K562 (cell line): ENCODE measurements at regions not wholly inside any gene's neighbourhood (a gene's known extent, or its start where the extent isn't known, plus 50 kb on each side); places are given as distances from the start of the nearest gene placed in this dataset.

Source experiments
- ATAC-seq: fragments of 200-7000 bp; cut with Tn5 transposase; 3 replicates; pipeline ENCODE4 v1.9.1; 2020; ENCODE audit warnings: moderate library complexity
- BruUV-seq: library from RNA; stranded (reverse); fragments of 400-500 nt; replicated peaks from 2 replicates; lab custom pipeline; 2021; lab: Mats Ljungman, UMichigan
- CTCF ChIA-PET: fragments of 300-600 bp; formaldehyde crosslinking; extraction: SDS; loops from one replicate; lab custom pipeline; 2021; ENCODE audit warnings: low intra/inter-chr PET ratio; lab: Yijun Ruan, JAX
- POLR2A ChIA-PET: fragments of 300-600, 350-650 bp; sonication (Branson Sonifier 250); formaldehyde crosslinking; extraction: SDS; loops from one replicate; lab custom pipeline; 2021; ENCODE audit warnings: antibody characterized with exemption, inconsistent platforms; lab: Yijun Ruan, JAX
- DNase-seq, 4 experiments: peaks; one replicate each; pipeline versions ENCODE4 v3.0.0 to v3.0.0-alpha.2; 2011 to 2018; ENCODE audit warnings: low spot score in 3 of 4, mixed read lengths in 3 of 4; ENCODE audit errors: extremely low read depth in 1 of 4
- FAIRE-seq: peaks from 2 replicates; lab custom pipeline; 2011; peaks lifted over from hg19 to GRCh38; lab: Jason Lieb, UNC
- H2AFZ ChIP-seq: 2 replicates; pipeline ENCODE4 v1.6.0; 2011; ENCODE audit warnings: low read depth, low read length, control low read depth, inconsistent platforms
- H3K27ac ChIP-seq: fragments of 200-600 bp; 3 replicates; pipeline ENCODE4 v1.8.0; 2011; ENCODE audit warnings: low read depth, mild to moderate bottlenecking, control low read depth, inconsistent platforms, low read length, moderate library complexity, mixed read lengths; ENCODE audit errors: extremely low read depth
- H3K27me3 ChIP-seq, 2 experiments: fragments of 300-600 bp in 1 of 2; 2 replicates in 1 of 2; 3 replicates in 1 of 2; pipeline versions ENCODE4 v1.6.0 to v1.8.0; 2011; ENCODE audit warnings: inconsistent platforms in 2 of 2, low read length in 2 of 2, mild to moderate bottlenecking in 1 of 2, mixed read lengths in 1 of 2, moderate library complexity in 1 of 2; ENCODE audit not compliant: control insufficient read depth in 2 of 2, insufficient read depth in 2 of 2
- H3K36me3 ChIP-seq: fragments of 300-600 bp; 3 replicates; pipeline ENCODE4 v1.8.0; 2011; ENCODE audit warnings: mild to moderate bottlenecking, low read length, inconsistent platforms; ENCODE audit not compliant: control insufficient read depth, insufficient read depth
- H3K4me1 ChIP-seq, 2 experiments: fragments of 200-600 bp in 1 of 2; replicated peaks in 1 of 2; 2 replicates in 1 of 2; 3 replicates in 1 of 2; pipeline versions ENCODE4 v1.5.1 to v1.8.0; 2011; ENCODE audit warnings: inconsistent platforms in 2 of 2, low read length in 2 of 2, mild to moderate bottlenecking in 1 of 2, mixed read lengths in 1 of 2, moderate library complexity in 1 of 2; ENCODE audit not compliant: control insufficient read depth in 2 of 2, insufficient read depth in 2 of 2
- H3K4me2 ChIP-seq: 2 replicates; pipeline ENCODE4 v1.6.1; 2011; ENCODE audit warnings: low read length, control low read depth, inconsistent platforms, mixed read lengths; ENCODE audit not compliant: insufficient read depth
- H3K4me3 ChIP-seq: fragments of 200-600 bp; sonication (generic), shearing (Covaris generic); 2 replicates; pipeline ENCODE4 v1.5.1; 2016; ENCODE audit warnings: control low read depth, inconsistent platforms
- H3K79me2 ChIP-seq: fragments of 200-600 bp; 3 replicates; pipeline ENCODE4 v1.8.0; 2011; ENCODE audit warnings: low read length, inconsistent platforms; ENCODE audit not compliant: control insufficient read depth, insufficient read depth
- H3K9ac ChIP-seq, 2 experiments: 2 replicates each; pipeline versions ENCODE4 v1.6.0 to v1.6.1; 2011; ENCODE audit warnings: low read depth in 2 of 2, low read length in 2 of 2, control low read depth in 1 of 2, inconsistent platforms in 1 of 2, mild to moderate bottlenecking in 1 of 2, mixed read lengths in 1 of 2; ENCODE audit not compliant: insufficient read depth in 1 of 2
- H3K9me1 ChIP-seq: one replicate; pipeline ENCODE4 v1.6.0; 2011; ENCODE audit warnings: inconsistent platforms, mild to moderate bottlenecking, low read length, moderate library complexity; ENCODE audit not compliant: control insufficient read depth, insufficient read depth
- H3K9me3 ChIP-seq: replicated peaks from 2 replicates; pipeline ENCODE4 v1.5.1; 2011; ENCODE audit warnings: low read depth, low read length, inconsistent platforms; ENCODE audit not compliant: control insufficient read depth, insufficient read depth
- H4K20me1 ChIP-seq: replicated peaks from 2 replicates; pipeline ENCODE4 v1.6.1; 2011; ENCODE audit warnings: low read length, inconsistent platforms, mixed read lengths; ENCODE audit not compliant: control insufficient read depth, insufficient read depth
- CREB1 ChIP-seq, 2 experiments: sonication (generic) in 1 of 2; formaldehyde crosslinking in 1 of 2; IDR thresholded peaks; 2 replicates each; pipeline versions ENCODE4 v1.6.1 to v1.8.0; 2012 to 2022; ENCODE audit warnings: inconsistent platforms in 1 of 2, mild to moderate bottlenecking in 1 of 2, missing genetic modification reagents in 1 of 2, moderate library complexity in 1 of 2
- ELF4 ChIP-seq: fragments of 450-650 bp; formaldehyde crosslinking; IDR thresholded peaks from 2 replicates; pipeline ENCODE4 v1.4.0; 2022; ENCODE audit warnings: missing genetic modification characterization
- MAFK ChIP-seq: IDR thresholded peaks from 2 replicates; pipeline ENCODE4 v1.6.1; 2011; ENCODE audit warnings: low read length, improper control_type of control experiment
- MECOM ChIP-seq: fragments of 250-450 bp; sonication (Bioruptor Pico); IDR thresholded peaks from 2 replicates; pipeline ENCODE4 v1.8.0; 2022; ENCODE audit warnings: inconsistent platforms
- XRCC4 ChIP-seq: IDR thresholded peaks from one replicate; pipeline ENCODE4 v1.6.1; 2011; ENCODE audit not compliant: insufficient read depth, insufficient read length; ENCODE audit errors: extremely low read depth
- YBX1 ChIP-seq: fragments of 450-650 bp; IDR thresholded peaks from 2 replicates; pipeline ENCODE4 v1.7.1; 2016; ENCODE audit warnings: mild to moderate bottlenecking
- ZNF696 ChIP-seq: fragments of 250-450 bp; sonication (Bioruptor Pico); conservative IDR thresholded peaks from 2 replicates; pipeline ENCODE4 v1.4.0; 2020; ENCODE audit warnings: mild to moderate bottlenecking, moderate library complexity
- ZNF699 ChIP-seq: fragments of 250-450 bp; sonication (Bioruptor Pico); IDR thresholded peaks from 2 replicates; pipeline ENCODE4 v1.8.0; 2021; ENCODE audit warnings: mild to moderate bottlenecking, moderate library complexity; ENCODE audit not compliant: insufficient replicate concordance
- ZNF780A ChIP-seq: fragments of 250-450 bp; sonication (Bioruptor Pico); IDR thresholded peaks from 2 replicates; pipeline ENCODE4 v1.5.0; 2021; ENCODE audit warnings: mild to moderate bottlenecking
- whole genome bisulfite sequencing: fragments of 100-300 bp; shearing (Covaris generic); methylation state at CpG from one replicate; pipeline ENCODE4 v1.1.6; 2016; ENCODE audit warnings: low coverage, mixed read lengths; ENCODE audit not compliant: insufficient coverage; ENCODE audit errors: missing lambda C conversion rate; 5-methylcytosine and 5-hydroxymethylcytosine counted together
- in situ Hi-C: fragments of 300-500 bp; cut with MboI; formaldehyde crosslinking; loops from 4 replicates; pipeline ENCODE4 v1.15.0; 2018; ENCODE audit warnings: inconsistent platforms, mixed read lengths
- intact Hi-C: fragments of 100-400 bp; cut with micrococcal nuclease; formaldehyde crosslinking; loops from 2 replicates; pipeline ENCODE4 v1.14.2; 2022

- CTCF ChIA-PET: no interaction called here
- Histone ChIP-seq H3K79me2 (no peaks in the 10 kb centered on the region), H2AFZ (no peak overlapping the region), H3K27me3 (no peaks in the 10 kb centered on the region), H4K20me1 (no peaks in the 10 kb centered on the region), H3K36me3 (no peaks in the 10 kb centered on the region), H3K27ac (no peak overlapping the region), H3K4me2 (no peak overlapping the region), H3K9me1 (no peaks in the 10 kb centered on the region)
- no TSS peak for BruUV-seq
- no peak for FAIRE-seq
- 0% methylated on average over 1 of the region's 1 CpG for WGBS
- ATAC-seq: no peak
- intact Hi-C loops: no loop called here
- in situ Hi-C loops: no loop called here
- no peak for DNase-seq
- POLR2A ChIA-PET: no interaction called here
- TF ChIP-seq XRCC4 (no peak), MECOM (CRISPR knock-in tag) (no peak), ZNF780A (CRISPR knock-in tag) (no peak), ZNF699 (no peak), ELF4 (CRISPR knock-in tag) (no peak), MAFK (no peak), ZNF696 (no peak), CREB1 (IDR thresholded peaks at IDR 0.05) (no peak), CREB1 (CRISPR knock-in tag; IDR thresholded peaks at IDR 0.05) (no peak), YBX1 (no peak)
- TF ChIP-seq, all 486 proteins: peak for 0
- Histone ChIP-seq H3K9me3 (no peaks in the 10 kb centered on the region), H3K4me3 (no peak overlapping the region), H3K9ac (no peak overlapping the region), H3K4me1 (no peaks in the 10 kb centered on the region)
These were observed 266.9 kb downstream of the NEBL start for GRCh38 chr10:20630092-20630643.
